C4-2B (cell line): ENCODE measurements at regions not wholly inside any gene's neighbourhood (a gene's known extent, or its start where the extent isn't known, plus 50 kb on each side); places are given as distances from the start of the nearest gene placed in this dataset.

Source experiments
- H3K27ac ChIP-seq: fragments of 450-650 bp; 2 replicates; pipeline ENCODE4 v1.5.1; 2017
- CTCF ChIP-seq: fragments of 450-650 bp; conservative IDR thresholded peaks from 2 replicates; pipeline ENCODE4 v1.5.1; 2017; ENCODE audit warnings: mild to moderate bottlenecking
- ZFX ChIP-seq: fragments of 450-650 bp; IDR thresholded peaks from 2 replicates; pipeline ENCODE4 v1.6.1; 2017

- TF ChIP-seq CTCF, result no peak
- TF ChIP-seq ZFX, result no peak
- H3K27ac ChIP-seq, result no peak overlapping the region
Measured at GRCh38 chr11:92653454-92653853, 316.0 kb upstream of the MTNR1B start.

GRCh38 chr11:92656783-92657182 lies 312.7 kb upstream of the MTNR1B start:
- no peak overlapping the region for H3K27ac ChIP-seq
- no peak for TF ChIP-seq ZFX
- TF ChIP-seq CTCF, result no peak

GRCh38 chr11:92657226-92657625 lies 312.2 kb upstream of the MTNR1B start:
- no peak overlapping the region for H3K27ac ChIP-seq
- TF ChIP-seq ZFX (no peak), CTCF (no peak)

- no peak overlapping the region for H3K27ac ChIP-seq
- TF ChIP-seq CTCF (no peak), ZFX (no peak)
Measured at GRCh38 chr11:92658733-92659132, 310.7 kb upstream of the MTNR1B start.

- TF ChIP-seq CTCF, result no peak
- TF ChIP-seq ZFX, result no peak
- no peak overlapping the region for H3K27ac ChIP-seq
Measured at GRCh38 chr11:92659793-92660192, 309.7 kb upstream of the MTNR1B start.

- TF ChIP-seq CTCF (no peak), ZFX (no peak)
- no peak overlapping the region; the same call in 1 of the 2 replicates for H3K27ac ChIP-seq
Measured at GRCh38 chr11:92662601-92663360, 306.7 kb upstream of the MTNR1B start.

GRCh38 chr11:92663539-92663938 lies 305.9 kb upstream of the MTNR1B start:
- no peak overlapping the region for H3K27ac ChIP-seq
- TF ChIP-seq ZFX, result no peak
- TF ChIP-seq CTCF, result no peak
